ENCODE measurements at regions not wholly inside any gene's neighbourhood (a gene's known extent, or its start where the extent isn't known, plus 50 kb on each side); places are given as distances from the start of the nearest gene placed in this dataset.

DNA sequence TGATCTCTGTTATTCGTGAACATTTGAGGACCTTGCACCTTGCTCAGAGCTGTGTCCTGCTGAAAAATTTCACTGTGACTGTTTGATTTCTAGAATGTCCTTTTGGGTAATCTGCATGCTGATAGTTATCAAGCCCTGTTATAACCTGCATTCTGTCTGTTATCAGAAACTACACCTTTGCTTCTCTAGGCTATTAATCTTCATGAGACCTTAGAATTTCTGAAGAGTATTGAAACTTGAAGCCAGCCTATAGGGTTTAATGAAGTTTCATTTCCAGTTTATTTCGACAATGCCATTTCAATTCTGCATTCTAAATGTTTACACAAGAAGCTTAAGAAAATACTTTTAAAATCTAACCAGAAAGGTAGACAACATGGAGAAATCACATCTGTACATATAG lies 856.2 kb downstream of the SORCS1 start:
- Histone ChIP-seq H3K27ac (ENCODE audit: low read depth, low read length) (no peak overlapping the region), H3K9me2 (replicated peaks; ENCODE audit: insufficient read depth, low read length) (no peaks in the 10 kb centered on the region), H3K4me3 (ENCODE audit: insufficient read depth, low read length, poor library complexity, severe bottlenecking) (no peak overlapping the region), H3K36me3 (ENCODE audit: low read length) (no peaks in the 10 kb centered on the region), H3K9me3 (ENCODE audit: insufficient read depth, low read length) (no peaks in the 10 kb centered on the region), H3K9ac (ENCODE audit: low read length) (no peak overlapping the region), H3K4me2 (ENCODE audit: low read depth, low read length, poor library complexity, severe bottlenecking) (no peak overlapping the region), H3K27me3 (ENCODE audit: low read length) (no peaks in the 10 kb centered on the region), H3K79me2 (ENCODE audit: insufficient read depth, low read length) (no peaks in the 10 kb centered on the region), H4K20me1 (ENCODE audit: low read depth, low read length) (no peaks in the 10 kb centered on the region), H3F3A (ENCODE audit: insufficient read depth) (no peaks in the 10 kb centered on the region), H2AFZ (ENCODE audit: low read depth, low read length, severe bottlenecking) (no peak overlapping the region)
- no peak for TF ChIP-seq EZH2phosphoT487 (conservative IDR thresholded peaks at IDR 0.05; ENCODE audit: low read length)

DNA sequence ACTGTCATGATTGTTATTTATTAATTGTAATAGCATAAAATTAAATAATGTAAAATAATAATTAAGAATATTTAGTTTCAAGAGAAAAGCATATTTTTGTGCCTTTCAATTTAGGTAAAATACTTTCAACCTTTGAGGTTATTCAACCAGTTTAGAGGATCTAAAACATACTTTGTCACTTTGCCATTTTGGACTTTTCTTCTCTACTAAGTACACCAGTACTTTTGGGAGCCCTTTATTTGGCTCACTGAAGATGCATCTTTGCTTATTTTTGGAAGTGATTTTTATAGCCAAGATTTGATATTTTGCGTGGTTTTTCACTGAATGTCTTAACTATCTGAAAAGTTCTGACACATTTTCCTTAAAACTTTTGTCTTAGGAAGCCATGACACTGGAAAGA lies 860.5 kb downstream of the SORCS1 start:
- H3F3A ChIP-seq (ENCODE audit: insufficient read depth) = no peaks in the 10 kb centered on the region
- no peaks in the 10 kb centered on the region for H4K20me1 ChIP-seq (ENCODE audit: low read depth, low read length)
- no peak overlapping the region for H2AFZ ChIP-seq (ENCODE audit: low read depth, low read length, severe bottlenecking)
- no peaks in the 10 kb centered on the region for H3K9me3 ChIP-seq (ENCODE audit: insufficient read depth, low read length)
- H3K4me3 ChIP-seq (ENCODE audit: insufficient read depth, low read length, poor library complexity, severe bottlenecking) = no peak overlapping the region
- no peaks in the 10 kb centered on the region for H3K27me3 ChIP-seq (ENCODE audit: low read length)
- TF ChIP-seq EZH2phosphoT487 (conservative IDR thresholded peaks at IDR 0.05; ENCODE audit: low read length) = no peak
- TF ChIP-seq, protein P1, sequence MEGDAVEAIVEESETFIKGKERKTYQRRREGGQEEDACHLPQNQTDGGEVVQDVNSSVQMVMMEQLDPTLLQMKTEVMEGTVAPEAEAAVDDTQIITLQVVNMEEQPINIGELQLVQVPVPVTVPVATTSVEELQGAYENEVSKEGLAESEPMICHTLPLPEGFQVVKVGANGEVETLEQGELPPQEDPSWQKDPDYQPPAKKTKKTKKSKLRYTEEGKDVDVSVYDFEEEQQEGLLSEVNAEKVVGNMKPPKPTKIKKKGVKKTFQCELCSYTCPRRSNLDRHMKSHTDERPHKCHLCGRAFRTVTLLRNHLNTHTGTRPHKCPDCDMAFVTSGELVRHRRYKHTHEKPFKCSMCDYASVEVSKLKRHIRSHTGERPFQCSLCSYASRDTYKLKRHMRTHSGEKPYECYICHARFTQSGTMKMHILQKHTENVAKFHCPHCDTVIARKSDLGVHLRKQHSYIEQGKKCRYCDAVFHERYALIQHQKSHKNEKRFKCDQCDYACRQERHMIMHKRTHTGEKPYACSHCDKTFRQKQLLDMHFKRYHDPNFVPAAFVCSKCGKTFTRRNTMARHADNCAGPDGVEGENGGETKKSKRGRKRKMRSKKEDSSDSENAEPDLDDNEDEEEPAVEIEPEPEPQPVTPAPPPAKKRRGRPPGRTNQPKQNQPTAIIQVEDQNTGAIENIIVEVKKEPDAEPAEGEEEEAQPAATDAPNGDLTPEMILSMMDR (IDR thresholded peaks at IDR 0.05; ENCODE audit: insufficient read depth, low read length, poor library complexity, severe bottlenecking) = no peak
- no peaks in the 10 kb centered on the region for H3K36me3 ChIP-seq (ENCODE audit: low read length)
- H3K27ac ChIP-seq (ENCODE audit: low read depth, low read length) = no peak overlapping the region
- no peak overlapping the region for H3K4me2 ChIP-seq (ENCODE audit: low read depth, low read length, poor library complexity, severe bottlenecking)
- H3K79me2 ChIP-seq (ENCODE audit: insufficient read depth, low read length) = no peaks in the 10 kb centered on the region
- no peaks in the 10 kb centered on the region for H3K9me2 ChIP-seq (replicated peaks; ENCODE audit: insufficient read depth, low read length)
- no peak overlapping the region for H3K9ac ChIP-seq (ENCODE audit: low read length)

DNA sequence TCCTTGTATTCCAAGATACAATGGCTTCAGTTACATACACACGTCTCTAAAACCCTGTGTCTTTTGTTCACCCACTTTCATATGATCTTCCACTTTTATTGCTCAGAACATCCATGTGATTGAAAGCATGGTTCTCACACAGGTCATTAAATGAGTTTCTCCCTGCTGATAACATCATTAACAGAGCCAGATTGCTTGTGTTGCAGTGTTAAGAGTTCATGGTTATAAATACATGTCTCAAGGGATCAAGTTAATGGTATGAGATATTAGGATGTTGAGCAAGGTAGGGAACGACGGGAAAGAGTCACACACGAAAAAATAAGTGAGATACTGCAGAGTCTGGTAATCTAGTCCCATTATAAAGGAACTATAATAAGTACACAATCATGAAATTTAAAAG lies 861.5 kb downstream of the SORCS1 start:
- Histone ChIP-seq H4K20me1 (ENCODE audit: low read depth, low read length) (no peaks in the 10 kb centered on the region), H3K27ac (ENCODE audit: low read depth, low read length) (no peak overlapping the region), H3K9me2 (replicated peaks; ENCODE audit: insufficient read depth, low read length) (no peaks in the 10 kb centered on the region), H3F3A (ENCODE audit: insufficient read depth) (no peaks in the 10 kb centered on the region), H3K27me3 (ENCODE audit: low read length) (no peaks in the 10 kb centered on the region), H2AFZ (ENCODE audit: low read depth, low read length, severe bottlenecking) (no peak overlapping the region), H3K36me3 (ENCODE audit: low read length) (no peaks in the 10 kb centered on the region), H3K4me2 (ENCODE audit: low read depth, low read length, poor library complexity, severe bottlenecking) (no peak overlapping the region), H3K9ac (ENCODE audit: low read length) (no peak overlapping the region), H3K9me3 (ENCODE audit: insufficient read depth, low read length) (no peaks in the 10 kb centered on the region), H3K4me3 (ENCODE audit: insufficient read depth, low read length, poor library complexity, severe bottlenecking) (no peak overlapping the region), H3K79me2 (ENCODE audit: insufficient read depth, low read length) (no peaks in the 10 kb centered on the region)
- no peak for TF ChIP-seq EZH2phosphoT487 (conservative IDR thresholded peaks at IDR 0.05; ENCODE audit: low read length)
- TF ChIP-seq, protein P1 (IDR thresholded peaks at IDR 0.05; ENCODE audit: insufficient read depth, low read length, poor library complexity, severe bottlenecking) = no peak

DNA sequence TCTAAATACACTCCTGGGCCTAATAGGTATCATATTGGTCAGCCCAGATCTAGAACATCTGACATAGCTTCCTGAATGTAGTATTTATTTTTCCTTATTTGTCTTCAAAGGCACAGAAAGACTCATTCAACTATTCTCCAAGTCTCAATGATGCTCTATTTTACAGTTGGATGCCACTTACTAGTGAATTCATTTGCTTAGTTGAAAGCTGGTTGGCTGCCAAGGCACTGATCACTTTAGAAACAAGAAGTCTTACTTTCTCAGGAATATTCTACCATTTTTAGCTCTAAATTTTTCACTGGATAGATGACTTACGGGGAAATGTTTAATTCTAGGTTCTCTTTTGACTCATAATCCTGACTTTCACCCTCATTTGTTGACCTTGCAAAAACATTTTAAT lies 863.4 kb downstream of the SORCS1 start:
- Histone ChIP-seq H3K27me3 (ENCODE audit: low read length) (no peaks in the 10 kb centered on the region), H3K9me3 (ENCODE audit: insufficient read depth, low read length) (no peaks in the 10 kb centered on the region), H3K79me2 (ENCODE audit: insufficient read depth, low read length) (no peaks in the 10 kb centered on the region), H3K27ac (ENCODE audit: low read depth, low read length) (no peak overlapping the region), H3K9ac (ENCODE audit: low read length) (no peak overlapping the region), H3K4me2 (ENCODE audit: low read depth, low read length, poor library complexity, severe bottlenecking) (no peak overlapping the region), H3F3A (ENCODE audit: insufficient read depth) (no peaks in the 10 kb centered on the region), H4K20me1 (ENCODE audit: low read depth, low read length) (no peaks in the 10 kb centered on the region), H3K4me3 (ENCODE audit: insufficient read depth, low read length, poor library complexity, severe bottlenecking) (no peak overlapping the region), H3K9me2 (replicated peaks; ENCODE audit: insufficient read depth, low read length) (no peaks in the 10 kb centered on the region), H3K36me3 (ENCODE audit: low read length) (no peaks in the 10 kb centered on the region), H2AFZ (ENCODE audit: low read depth, low read length, severe bottlenecking) (no peak overlapping the region)
- TF ChIP-seq EZH2phosphoT487 (conservative IDR thresholded peaks at IDR 0.05; ENCODE audit: low read length) = no peak
- TF ChIP-seq, protein P1 (IDR thresholded peaks at IDR 0.05; ENCODE audit: insufficient read depth, low read length, poor library complexity, severe bottlenecking) = no peak
